Adrenal gland (tissue), 9 donors: ENCODE measurements at regions not wholly inside any gene's neighbourhood (a gene's known extent, or its start where the extent isn't known, plus 50 kb on each side); places are given as distances from the start of the nearest gene placed in this dataset.

Source experiments
- DNase-seq, 7 donors: peaks; one replicate each; pipeline ENCODE4 v3.0.0-alpha.2; 2019 to 2020
- H3K27ac ChIP-seq, 5 donors: fragments of 200-600 bp; sonication (generic) in 4 of 5; 1 replicate in 3 of 5; 2 replicates in 2 of 5; pipeline versions ENCODE4 v1.5.1 to v1.8.0; 2016 to 2020; ENCODE audit warnings: mild to moderate bottlenecking in 1 of 5
- H3K27me3 ChIP-seq: fragments of 200-600 bp; 2 replicates; pipeline ENCODE4 v1.8.0; 2021
- H3K36me3 ChIP-seq, 2 donors: fragments of 200-600 bp; replicated peaks in 1 of 2; 1 replicate in 1 of 2; 2 replicates in 1 of 2; pipeline versions ENCODE4 v1.5.1 to v1.8.0; 2018 to 2022
- H3K4me1 ChIP-seq, 2 donors: fragments of 200-600 bp; replicated peaks in 1 of 2; 1 replicate in 1 of 2; 2 replicates in 1 of 2; pipeline versions ENCODE4 v1.5.1 to v1.8.0; 2018 to 2021
- H3K4me3 ChIP-seq, 4 donors: fragments of 200-600 bp; sonication (generic) in 3 of 4; one replicate each; pipeline ENCODE4 v1.5.1; 2016 to 2018
- H3K9me3 ChIP-seq, 3 donors: fragments of 200-600 bp; sonication (generic) in 1 of 3; replicated peaks in 1 of 3; 1 replicate in 2 of 3; 2 replicates in 1 of 3; pipeline versions ENCODE4 v1.5.1 to v1.8.0; 2016 to 2021
- POLR2A ChIP-seq, 2 donors: fragments of 450-650 bp; IDR thresholded peaks; one replicate each; pipeline ENCODE4 v1.6.1; 2017; ENCODE audit warnings: antibody characterized with exemption in 2 of 2, mild to moderate bottlenecking in 2 of 2, moderate library complexity in 1 of 2
- WGBS, 4 donors: extraction: QIAGEN DNeasy Blood & Tissue Kit in 2 of 4; methylation state at CpG; one replicate each; pipeline versions ENCODE4 v1.1.5 to v1.1.7; 2013 to 2017; 5-methylcytosine and 5-hydroxymethylcytosine counted together
- intact Hi-C, 2 donors: fragments of 100-400 bp; cut with DNase I; formaldehyde crosslinking; loops; one replicate each; pipeline versions ENCODE4 v1.14.1 to v1.15.0; 2022 to 2023
- TF ChIP-seq, protein P1 (sequence below), 6 experiments: fragments of 450-650 bp in 4 of 6; fragments of 200-600 bp in 2 of 6; sonication (generic) in 1 of 6; IDR thresholded peaks; 1 replicate in 5 of 6; 2 replicates in 1 of 6; pipeline versions ENCODE4 v1.5.1 to v1.8.0; 2016 to 2021; ENCODE audit warnings: antibody characterized with exemption in 6 of 6, mild to moderate bottlenecking in 2 of 6, moderate library complexity in 1 of 6
- donor health status: healthy with polysubstance abuse.
- donor health status: Bipolar disorder and iron deficiency.
- donor health status: DM: yes; HTN: yes; CAD: no.
- donor health status: DM: no; HTN: no; CAD: no.
- donor health status: DM: no; HTN: no; CAD: no.

GRCh38 chr17:5800646-5801045 lies 216.3 kb upstream of the NLRP1 start:
- intact Hi-C loops = loop anchor here in 1 of 2 donors (10.0 kb wide), 1 partner anchor 56 kb away; no protein-coding TSS in a partner anchor
- H3K27me3 ChIP-seq = peaks cover 6% of the 10 kb centered on the region
- peak in 1 of 7 donors; percentile 55 for DNase-seq
- H3K27ac ChIP-seq = no peak overlapping the region
- WGBS, 4 donors = 24 to 56% (median 32%) methylated on average over 3 to 7 of the region's 7 CpGs
- H3K4me3 ChIP-seq = no peak overlapping the region
- H3K36me3 ChIP-seq = no peaks in the 10 kb centered on the region
- H3K4me1 ChIP-seq = no peaks in the 10 kb centered on the region
- no peaks in the 10 kb centered on the region for H3K9me3 ChIP-seq
- no peak for TF ChIP-seq POLR2A (IDR thresholded peaks at IDR 0.05)
- TF ChIP-seq, protein P1, sequence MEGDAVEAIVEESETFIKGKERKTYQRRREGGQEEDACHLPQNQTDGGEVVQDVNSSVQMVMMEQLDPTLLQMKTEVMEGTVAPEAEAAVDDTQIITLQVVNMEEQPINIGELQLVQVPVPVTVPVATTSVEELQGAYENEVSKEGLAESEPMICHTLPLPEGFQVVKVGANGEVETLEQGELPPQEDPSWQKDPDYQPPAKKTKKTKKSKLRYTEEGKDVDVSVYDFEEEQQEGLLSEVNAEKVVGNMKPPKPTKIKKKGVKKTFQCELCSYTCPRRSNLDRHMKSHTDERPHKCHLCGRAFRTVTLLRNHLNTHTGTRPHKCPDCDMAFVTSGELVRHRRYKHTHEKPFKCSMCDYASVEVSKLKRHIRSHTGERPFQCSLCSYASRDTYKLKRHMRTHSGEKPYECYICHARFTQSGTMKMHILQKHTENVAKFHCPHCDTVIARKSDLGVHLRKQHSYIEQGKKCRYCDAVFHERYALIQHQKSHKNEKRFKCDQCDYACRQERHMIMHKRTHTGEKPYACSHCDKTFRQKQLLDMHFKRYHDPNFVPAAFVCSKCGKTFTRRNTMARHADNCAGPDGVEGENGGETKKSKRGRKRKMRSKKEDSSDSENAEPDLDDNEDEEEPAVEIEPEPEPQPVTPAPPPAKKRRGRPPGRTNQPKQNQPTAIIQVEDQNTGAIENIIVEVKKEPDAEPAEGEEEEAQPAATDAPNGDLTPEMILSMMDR (IDR thresholded peaks at IDR 0.05) = no peak

DNA sequence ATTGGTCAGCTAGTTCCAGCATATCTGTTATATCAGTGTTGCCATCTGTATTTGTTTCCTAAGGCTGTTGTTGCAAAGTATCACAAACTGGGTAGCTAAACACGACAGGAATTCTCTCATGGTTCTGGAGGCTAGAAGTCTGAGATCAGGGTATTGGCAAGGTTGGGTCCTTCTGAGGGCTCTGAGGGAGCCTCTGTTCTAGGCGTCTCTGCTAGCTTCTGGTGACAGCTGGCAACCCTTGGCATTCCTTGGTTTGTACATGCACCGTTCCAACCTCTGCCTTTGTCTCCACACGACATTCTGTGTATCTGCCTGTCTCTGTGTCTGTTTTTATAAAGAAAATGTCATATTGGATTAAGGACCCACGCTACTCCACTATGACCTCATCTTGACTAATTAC lies 219.9 kb upstream of the NLRP1 start:
- no peaks in the 10 kb centered on the region for H3K36me3 ChIP-seq
- no peak for DNase-seq
- H3K27ac ChIP-seq = no peak overlapping the region
- peaks cover 6% of the 10 kb centered on the region for H3K27me3 ChIP-seq
- no peaks in the 10 kb centered on the region for H3K4me1 ChIP-seq
- intact Hi-C loops = loop anchor here in 1 of 2 donors (10.0 kb wide), 1 partner anchor 59 kb away; no protein-coding TSS in a partner anchor
- no peak overlapping the region for H3K4me3 ChIP-seq
- WGBS, 4 donors = 57 to 62% (median 59%) methylated on average over 5 of the region's 5 CpGs
- TF ChIP-seq, protein P1 (IDR thresholded peaks at IDR 0.05) = no peak
- no peak for TF ChIP-seq POLR2A (IDR thresholded peaks at IDR 0.05)
- H3K9me3 ChIP-seq = no peaks in the 10 kb centered on the region

GRCh38 chr17:5809056-5809455 lies 224.7 kb upstream of the NLRP1 start:
- H3K4me1 ChIP-seq = no peaks in the 10 kb centered on the region
- WGBS, 4 donors = 80 to 88% (median 83%) methylated on average over 1 of the region's 1 CpG
- peaks cover 6% of the 10 kb centered on the region for H3K27me3 ChIP-seq
- no peak for TF ChIP-seq POLR2A (IDR thresholded peaks at IDR 0.05)
- TF ChIP-seq, protein P1 (IDR thresholded peaks at IDR 0.05) = no peak
- no peaks in the 10 kb centered on the region for H3K36me3 ChIP-seq
- DNase-seq = no peak
- no peak overlapping the region for H3K4me3 ChIP-seq
- intact Hi-C loops = loop anchor here in 1 of 2 donors (10.0 kb wide), 1 partner anchor 64 kb away; no protein-coding TSS in a partner anchor
- H3K27ac ChIP-seq = no peak overlapping the region
- H3K9me3 ChIP-seq = peaks cover 0 to 5% (median 0%) of the 10 kb centered on the region in 3 donors

- no peak overlapping the region for H3K4me3 ChIP-seq
- intact Hi-C loops = loop anchor here in 1 of 2 donors (10.0 kb wide), 1 partner anchor 65 kb away; no protein-coding TSS in a partner anchor
- H3K36me3 ChIP-seq = no peaks in the 10 kb centered on the region
- DNase-seq = no peak
- 83 to 92% (median 85%) methylated on average over 3 of the region's 3 CpGs for WGBS, 4 donors
- peaks cover 0 to 5% (median 0%) of the 10 kb centered on the region in 3 donors for H3K9me3 ChIP-seq
- no peak overlapping the region for H3K27ac ChIP-seq
- H3K27me3 ChIP-seq = peaks cover 5% of the 10 kb centered on the region
- TF ChIP-seq, protein P1 (IDR thresholded peaks at IDR 0.05) = no peak
- no peak for TF ChIP-seq POLR2A (IDR thresholded peaks at IDR 0.05)
- H3K4me1 ChIP-seq = no peaks in the 10 kb centered on the region
Observed at GRCh38 chr17:5809580-5810188, 225.4 kb upstream of the NLRP1 start.
